ENCODE measurements at regions not wholly inside any gene's neighbourhood (a gene's known extent, or its start where the extent isn't known, plus 50 kb on each side); places are given as distances from the start of the nearest gene placed in this dataset.

DNA sequence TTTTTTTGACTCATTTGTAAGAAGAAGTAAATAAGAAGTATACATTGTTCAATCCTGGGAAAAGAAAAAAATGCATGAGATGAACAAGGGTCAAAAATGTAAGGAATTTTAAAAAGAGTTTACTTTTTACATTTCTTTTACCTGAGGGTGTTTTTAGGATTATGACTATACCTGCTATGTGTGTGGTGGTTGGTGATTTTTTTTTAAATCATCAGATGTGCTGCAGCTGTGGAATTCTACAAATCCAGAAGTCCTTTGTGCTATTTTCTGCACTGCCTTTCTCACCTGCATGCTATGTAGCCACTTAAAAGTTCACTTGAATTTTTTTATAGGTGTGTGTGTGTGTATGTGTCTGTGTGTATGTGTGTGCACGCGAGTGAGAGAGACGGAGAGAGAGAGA, 185.3 kb downstream of the FAT3 start:
- no peak overlapping the region for H3K4me3 Mint-ChIP-seq (ENCODE audit: unreplicated experiment)
- TF ChIP-seq, protein P1, sequence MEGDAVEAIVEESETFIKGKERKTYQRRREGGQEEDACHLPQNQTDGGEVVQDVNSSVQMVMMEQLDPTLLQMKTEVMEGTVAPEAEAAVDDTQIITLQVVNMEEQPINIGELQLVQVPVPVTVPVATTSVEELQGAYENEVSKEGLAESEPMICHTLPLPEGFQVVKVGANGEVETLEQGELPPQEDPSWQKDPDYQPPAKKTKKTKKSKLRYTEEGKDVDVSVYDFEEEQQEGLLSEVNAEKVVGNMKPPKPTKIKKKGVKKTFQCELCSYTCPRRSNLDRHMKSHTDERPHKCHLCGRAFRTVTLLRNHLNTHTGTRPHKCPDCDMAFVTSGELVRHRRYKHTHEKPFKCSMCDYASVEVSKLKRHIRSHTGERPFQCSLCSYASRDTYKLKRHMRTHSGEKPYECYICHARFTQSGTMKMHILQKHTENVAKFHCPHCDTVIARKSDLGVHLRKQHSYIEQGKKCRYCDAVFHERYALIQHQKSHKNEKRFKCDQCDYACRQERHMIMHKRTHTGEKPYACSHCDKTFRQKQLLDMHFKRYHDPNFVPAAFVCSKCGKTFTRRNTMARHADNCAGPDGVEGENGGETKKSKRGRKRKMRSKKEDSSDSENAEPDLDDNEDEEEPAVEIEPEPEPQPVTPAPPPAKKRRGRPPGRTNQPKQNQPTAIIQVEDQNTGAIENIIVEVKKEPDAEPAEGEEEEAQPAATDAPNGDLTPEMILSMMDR (IDR thresholded peaks at IDR 0.05; ENCODE audit: unreplicated experiment) = no peak
- no peak overlapping the region for H3K27ac Mint-ChIP-seq (ENCODE audit: unreplicated experiment)
- H3K27me3 Mint-ChIP-seq (ENCODE audit: unreplicated experiment) = no peaks in the 10 kb centered on the region
- no peaks in the 10 kb centered on the region for H3K36me3 Mint-ChIP-seq (ENCODE audit: low read depth, unreplicated experiment)
- no peaks in the 10 kb centered on the region for H3K9me3 Mint-ChIP-seq (ENCODE audit: unreplicated experiment)
- no peaks in the 10 kb centered on the region for H3K4me1 Mint-ChIP-seq (ENCODE audit: unreplicated experiment)
- no peak for DNase-seq (ENCODE audit: low spot score)

DNA sequence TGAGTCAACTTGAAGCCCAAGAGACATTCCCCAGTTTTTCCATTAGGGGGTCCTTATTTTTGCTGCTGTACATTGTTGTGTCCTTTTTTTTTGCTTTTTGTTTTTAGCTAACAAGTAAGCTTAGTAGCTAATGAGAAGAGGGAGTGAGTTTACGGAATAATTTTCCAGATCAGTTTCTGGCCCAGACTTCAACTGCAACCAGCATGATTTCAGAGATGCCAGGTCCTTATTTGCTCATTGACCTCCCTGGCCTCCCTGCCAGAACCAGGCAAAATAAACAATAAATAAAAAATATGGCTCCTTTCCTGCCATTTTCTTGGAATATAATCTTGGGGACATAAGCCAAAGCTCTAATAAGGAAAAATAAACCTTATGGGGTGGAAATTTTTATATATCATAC, 185.9 kb downstream of the FAT3 start:
- DNase-seq (ENCODE audit: low spot score) = no peak
- Mint-ChIP-seq H3K36me3 (ENCODE audit: low read depth, unreplicated experiment) (no peaks in the 10 kb centered on the region), H3K9me3 (ENCODE audit: unreplicated experiment) (no peaks in the 10 kb centered on the region), H3K27ac (ENCODE audit: unreplicated experiment) (no peak overlapping the region), H3K4me1 (ENCODE audit: unreplicated experiment) (no peaks in the 10 kb centered on the region), H3K27me3 (ENCODE audit: unreplicated experiment) (no peaks in the 10 kb centered on the region), H3K4me3 (ENCODE audit: unreplicated experiment) (no peak overlapping the region)
- TF ChIP-seq, protein P1 (IDR thresholded peaks at IDR 0.05; ENCODE audit: unreplicated experiment) = no peak

DNA sequence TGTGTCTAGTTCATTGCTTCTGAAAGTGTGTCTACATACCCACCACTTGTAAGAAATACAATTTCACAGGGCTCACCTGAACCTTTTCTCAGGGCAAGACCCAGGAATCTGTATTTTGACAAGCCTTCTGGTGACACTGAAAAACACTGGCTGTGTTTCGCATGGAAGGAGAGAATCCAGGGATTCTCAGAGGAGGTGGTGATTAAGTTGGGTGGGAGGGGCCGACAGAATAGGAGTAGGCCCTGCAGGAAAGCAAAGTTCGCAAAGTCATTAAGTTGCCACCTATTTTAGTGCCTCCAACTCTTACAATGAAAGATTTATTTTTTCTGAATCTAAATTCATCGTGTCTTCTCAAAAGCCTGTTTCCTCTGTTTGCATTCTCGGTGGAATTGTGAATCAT, 186.8 kb downstream of the FAT3 start:
- Mint-ChIP-seq H3K4me3 (ENCODE audit: unreplicated experiment) (no peak overlapping the region), H3K27me3 (ENCODE audit: unreplicated experiment) (no peaks in the 10 kb centered on the region), H3K9me3 (ENCODE audit: unreplicated experiment) (no peaks in the 10 kb centered on the region), H3K27ac (ENCODE audit: unreplicated experiment) (no peak overlapping the region), H3K4me1 (ENCODE audit: unreplicated experiment) (no peaks in the 10 kb centered on the region), H3K36me3 (ENCODE audit: low read depth, unreplicated experiment) (no peaks in the 10 kb centered on the region)
- no peak for DNase-seq (ENCODE audit: low spot score)
- TF ChIP-seq, protein P1 (IDR thresholded peaks at IDR 0.05; ENCODE audit: unreplicated experiment) = no peak

DNA sequence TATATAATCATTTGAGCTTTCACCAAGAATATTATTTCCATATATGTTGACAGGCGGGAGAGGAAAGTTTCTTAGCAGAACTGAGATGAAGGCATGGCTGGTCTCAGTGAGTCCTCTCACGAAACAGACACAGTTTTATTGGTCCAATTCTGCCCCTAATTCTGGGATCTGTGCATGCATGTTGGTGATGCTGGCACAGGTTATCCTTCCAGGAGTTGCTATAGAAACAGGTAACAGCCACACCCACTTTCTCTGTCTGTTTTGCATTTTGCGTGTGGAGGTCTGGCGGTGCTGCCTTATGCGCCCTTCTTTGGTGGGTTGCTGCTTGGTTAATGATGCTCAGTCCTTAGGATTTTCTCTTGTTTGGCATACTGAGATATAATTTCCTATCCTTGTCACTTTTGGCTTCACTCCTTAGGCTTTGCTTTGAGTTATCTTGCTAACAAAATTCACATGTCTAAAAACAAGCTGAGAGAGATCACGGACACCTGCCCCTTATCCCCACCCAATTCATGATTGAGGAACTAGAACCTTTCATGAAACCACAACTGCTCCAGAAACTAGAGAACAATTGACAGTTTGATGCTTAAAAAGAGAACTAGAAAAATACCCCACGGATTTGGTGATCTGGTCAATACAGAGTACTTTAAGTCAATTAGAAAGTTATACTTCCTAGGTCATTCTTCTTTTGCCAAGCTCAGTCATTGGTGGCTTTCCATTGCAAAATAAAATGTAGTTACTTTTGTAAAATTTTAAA, 189.3 kb downstream of the FAT3 start:
- Mint-ChIP-seq H3K27ac (ENCODE audit: unreplicated experiment) (no peak overlapping the region), H3K36me3 (ENCODE audit: low read depth, unreplicated experiment) (no peaks in the 10 kb centered on the region), H3K4me1 (ENCODE audit: unreplicated experiment) (no peaks in the 10 kb centered on the region), H3K9me3 (ENCODE audit: unreplicated experiment) (no peaks in the 10 kb centered on the region), H3K27me3 (ENCODE audit: unreplicated experiment) (no peaks in the 10 kb centered on the region), H3K4me3 (ENCODE audit: unreplicated experiment) (no peak overlapping the region)
- TF ChIP-seq, protein P1 (IDR thresholded peaks at IDR 0.05; ENCODE audit: unreplicated experiment) = no peak
- DNase-seq (ENCODE audit: low spot score) = no peak

DNA sequence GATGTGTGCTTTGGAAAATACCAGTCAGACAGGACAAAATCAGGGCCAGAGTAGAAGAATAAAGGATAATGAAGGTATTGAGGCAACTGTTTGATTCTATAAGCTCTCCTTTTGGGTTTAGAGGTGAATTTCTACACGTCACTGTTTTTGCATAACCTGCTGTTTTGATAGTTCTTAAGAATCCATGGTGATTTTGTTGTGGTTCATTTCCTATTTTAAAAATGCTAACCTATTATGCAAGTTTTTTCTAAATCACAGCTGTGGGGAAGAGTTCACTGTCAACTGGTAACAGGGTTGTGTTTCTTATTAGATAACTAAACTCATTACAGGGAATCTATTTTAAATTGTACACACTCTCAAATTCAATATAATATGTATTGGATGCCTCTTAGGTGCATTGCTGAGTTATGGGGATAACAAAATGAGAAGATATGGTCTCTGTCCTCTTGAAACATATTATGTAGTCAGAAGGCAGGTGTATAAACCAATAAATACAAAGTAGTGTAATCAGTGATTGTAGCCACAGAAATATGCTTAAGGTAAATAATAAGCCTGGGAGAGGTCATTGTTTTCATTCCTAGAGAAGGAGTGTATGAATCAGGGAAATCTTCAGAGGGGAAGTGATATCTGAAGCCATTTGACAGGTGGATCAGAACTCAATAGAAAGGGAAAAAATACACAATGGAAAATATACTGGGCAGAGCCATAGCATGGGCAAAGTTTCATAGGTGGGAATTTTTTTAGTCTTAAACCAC, 192.5 kb downstream of the FAT3 start:
- no peaks in the 10 kb centered on the region for H3K27me3 Mint-ChIP-seq (ENCODE audit: unreplicated experiment)
- no peak for DNase-seq (ENCODE audit: low spot score)
- no peaks in the 10 kb centered on the region for H3K9me3 Mint-ChIP-seq (ENCODE audit: unreplicated experiment)
- no peaks in the 10 kb centered on the region for H3K36me3 Mint-ChIP-seq (ENCODE audit: low read depth, unreplicated experiment)
- TF ChIP-seq, protein P1 (IDR thresholded peaks at IDR 0.05; ENCODE audit: unreplicated experiment) = no peak
- H3K27ac Mint-ChIP-seq (ENCODE audit: unreplicated experiment) = no peak overlapping the region
- no peak overlapping the region for H3K4me3 Mint-ChIP-seq (ENCODE audit: unreplicated experiment)
- H3K4me1 Mint-ChIP-seq (ENCODE audit: unreplicated experiment) = no peaks in the 10 kb centered on the region

All from endothelial cell (in vitro differentiated cells).